BJ (cell line): ENCODE measurements at regions not wholly inside any gene's neighbourhood (a gene's known extent, or its start where the extent isn't known, plus 50 kb on each side); places are given as distances from the start of the nearest gene placed in this dataset.

ENCODE experiments used
- CTCF ChIA-PET: fragments of 350-600 bp; formaldehyde crosslinking; extraction: SDS; loops from one replicate; lab custom pipeline; 2021; ENCODE audit warnings: antibody characterized with exemption, inconsistent platforms; lab: Yijun Ruan, JAX
- POLR2A ChIA-PET: fragments of 300-600 bp; sonication (Branson Sonifier 250); formaldehyde crosslinking; extraction: SDS; loops from one replicate; lab custom pipeline; 2021; ENCODE audit warnings: antibody characterized with exemption; lab: Charles Lee
- DNase-seq: peaks from one replicate; pipeline ENCODE4 v3.0.0-alpha.2; 2011; ENCODE audit warnings: low read depth
- H3K27me3 ChIP-seq: 2 replicates; pipeline ENCODE4 v1.6.0; 2011; ENCODE audit warnings: low read length; ENCODE audit not compliant: control insufficient read depth, insufficient read depth
- H3K36me3 ChIP-seq: 2 replicates; pipeline ENCODE4 v1.5.1; 2011; ENCODE audit warnings: low read length; ENCODE audit not compliant: control insufficient read depth, insufficient read depth
- H3K4me3 ChIP-seq: 2 replicates; pipeline ENCODE4 v1.5.1; 2011; ENCODE audit warnings: low read depth, mild to moderate bottlenecking, control low read depth, low read length
- TF ChIP-seq, protein P1 (sequence below): IDR thresholded peaks from 2 replicates; pipeline ENCODE4 v1.5.1; 2011; ENCODE audit warnings: low read depth, mild to moderate bottlenecking, control low read depth, inconsistent platforms, low read length, moderate library complexity; ENCODE audit not compliant: insufficient read depth

DNA sequence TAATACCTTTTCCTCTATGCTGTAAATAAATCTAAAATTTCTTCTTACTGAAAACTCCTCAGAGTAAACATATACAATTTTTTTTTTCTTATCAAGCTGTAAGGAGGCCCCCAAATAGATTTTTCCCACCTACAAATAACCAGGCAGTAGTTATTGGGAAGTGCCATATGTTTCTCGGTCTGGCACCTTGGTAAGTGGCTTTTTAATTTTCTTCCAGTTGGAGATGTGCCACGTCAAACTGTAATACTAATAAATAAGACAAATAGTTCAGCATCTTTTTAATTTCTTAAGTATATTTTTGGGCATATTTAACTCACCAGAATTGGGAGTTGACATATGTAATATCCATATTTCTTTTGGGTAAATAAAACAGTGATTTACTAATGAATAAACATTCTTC lies 346.3 kb downstream of the DIPK2A start:
- Histone ChIP-seq H3K27me3 (no peaks in the 10 kb centered on the region), H3K36me3 (no peaks in the 10 kb centered on the region), H3K4me3 (no peak overlapping the region)
- no peak for DNase-seq
- TF ChIP-seq, protein P1, sequence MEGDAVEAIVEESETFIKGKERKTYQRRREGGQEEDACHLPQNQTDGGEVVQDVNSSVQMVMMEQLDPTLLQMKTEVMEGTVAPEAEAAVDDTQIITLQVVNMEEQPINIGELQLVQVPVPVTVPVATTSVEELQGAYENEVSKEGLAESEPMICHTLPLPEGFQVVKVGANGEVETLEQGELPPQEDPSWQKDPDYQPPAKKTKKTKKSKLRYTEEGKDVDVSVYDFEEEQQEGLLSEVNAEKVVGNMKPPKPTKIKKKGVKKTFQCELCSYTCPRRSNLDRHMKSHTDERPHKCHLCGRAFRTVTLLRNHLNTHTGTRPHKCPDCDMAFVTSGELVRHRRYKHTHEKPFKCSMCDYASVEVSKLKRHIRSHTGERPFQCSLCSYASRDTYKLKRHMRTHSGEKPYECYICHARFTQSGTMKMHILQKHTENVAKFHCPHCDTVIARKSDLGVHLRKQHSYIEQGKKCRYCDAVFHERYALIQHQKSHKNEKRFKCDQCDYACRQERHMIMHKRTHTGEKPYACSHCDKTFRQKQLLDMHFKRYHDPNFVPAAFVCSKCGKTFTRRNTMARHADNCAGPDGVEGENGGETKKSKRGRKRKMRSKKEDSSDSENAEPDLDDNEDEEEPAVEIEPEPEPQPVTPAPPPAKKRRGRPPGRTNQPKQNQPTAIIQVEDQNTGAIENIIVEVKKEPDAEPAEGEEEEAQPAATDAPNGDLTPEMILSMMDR, result no peak
- CTCF ChIA-PET, result no interaction called here
- POLR2A ChIA-PET, result no interaction called here

DNA sequence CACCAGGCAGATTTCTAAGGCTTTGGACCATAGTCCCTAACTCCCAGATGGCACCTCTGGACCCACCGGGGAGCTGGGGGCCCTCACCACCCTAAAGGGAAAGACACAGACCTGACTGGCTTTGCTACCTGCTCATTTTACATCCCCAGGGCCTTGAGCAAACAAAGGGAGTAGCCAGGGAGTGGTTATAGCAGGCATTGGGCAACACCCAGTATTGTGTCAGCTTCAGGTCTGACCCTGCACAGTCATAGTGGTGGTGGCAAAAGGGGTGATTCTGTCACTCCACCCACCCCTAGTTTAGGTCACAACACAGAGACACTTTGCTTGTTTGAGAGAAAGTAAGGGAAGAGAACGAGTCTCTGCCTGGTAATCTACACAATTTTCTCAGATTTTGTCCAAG lies 352.5 kb downstream of the DIPK2A start:
- TF ChIP-seq, protein P1, result no peak
- ChIA-PET CTCF (no interaction called here), POLR2A (no interaction called here)
- no peak for DNase-seq
- H3K4me3 ChIP-seq, result no peak overlapping the region
- H3K27me3 ChIP-seq, result no peaks in the 10 kb centered on the region
- H3K36me3 ChIP-seq, result no peaks in the 10 kb centered on the region

- no peak for DNase-seq
- TF ChIP-seq, protein P1, result no peak
- Histone ChIP-seq H3K4me3 (no peak overlapping the region), H3K36me3 (no peaks in the 10 kb centered on the region), H3K27me3 (no peaks in the 10 kb centered on the region)
- ChIA-PET POLR2A (interaction anchor here (0.5 kb wide), 1 partner anchor 159 kb away, joined by 4 read pairs; no protein-coding TSS in a partner anchor), CTCF (no interaction called here)
These were observed 361.2 kb downstream of the DIPK2A start for GRCh38 chr3:144332868-144333267.

DNA sequence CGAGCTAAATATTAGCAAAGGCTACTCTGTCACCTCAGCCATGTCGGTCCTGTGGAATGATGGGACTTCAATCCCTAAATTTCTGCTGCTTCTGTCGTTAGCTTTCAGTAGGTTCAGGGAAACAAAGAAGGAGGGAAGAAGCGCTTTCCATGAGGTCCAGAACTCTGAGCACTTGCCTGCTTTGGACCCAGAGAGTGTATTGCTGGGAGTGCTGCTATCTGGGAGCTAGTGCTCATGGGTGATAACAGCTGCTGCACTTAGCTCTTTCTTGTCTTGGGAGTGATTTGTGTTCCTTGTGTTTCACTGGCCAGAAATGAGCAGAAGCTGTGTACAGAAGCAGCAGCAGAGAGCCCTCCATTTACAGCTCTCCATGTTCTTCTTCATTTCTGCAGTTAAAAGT lies 369.8 kb downstream of the DIPK2A start:
- CTCF ChIA-PET, result no interaction called here
- no peak for DNase-seq
- no peak overlapping the region for H3K4me3 ChIP-seq
- no peaks in the 10 kb centered on the region for H3K27me3 ChIP-seq
- TF ChIP-seq, protein P1, result no peak
- POLR2A ChIA-PET, result no interaction called here
- H3K36me3 ChIP-seq, result no peaks in the 10 kb centered on the region

- POLR2A ChIA-PET, result no interaction called here
- DNase-seq, result no peak
These were observed 371.7 kb downstream of the DIPK2A start for GRCh38 chr3:144343343-144343742.

More at GRCh38 chr3:144343343-144343742, 371.7 kb downstream of the DIPK2A start:
- Histone ChIP-seq H3K27me3 (no peaks in the 10 kb centered on the region), H3K4me3 (no peak overlapping the region), H3K36me3 (no peaks in the 10 kb centered on the region)
- CTCF ChIA-PET, result interaction anchor here (1.5 kb wide), 1 partner anchor 9 kb away, joined by 3 read pairs; no protein-coding TSS in a partner anchor
- TF ChIP-seq, protein P1, result no peak
